GM18505 (cell line): ENCODE measurements at regions not wholly inside any gene's neighbourhood (a gene's known extent, or its start where the extent isn't known, plus 50 kb on each side); places are given as distances from the start of the nearest gene placed in this dataset.

ENCODE experiments used
- ATAC-seq: cut with Tn5 transposase; IDR thresholded peaks from one replicate; pipeline ENCODE4 v1.9.1; 2021; ENCODE audit not compliant: unreplicated experiment
- POLR2A ChIP-seq: IDR thresholded peaks from 4 replicates; pipeline ENCODE4 v1.6.1; 2011; ENCODE audit warnings: borderline replicate concordance; ENCODE audit not compliant: insufficient read depth, insufficient read length; ENCODE audit errors: extremely low read depth

DNA sequence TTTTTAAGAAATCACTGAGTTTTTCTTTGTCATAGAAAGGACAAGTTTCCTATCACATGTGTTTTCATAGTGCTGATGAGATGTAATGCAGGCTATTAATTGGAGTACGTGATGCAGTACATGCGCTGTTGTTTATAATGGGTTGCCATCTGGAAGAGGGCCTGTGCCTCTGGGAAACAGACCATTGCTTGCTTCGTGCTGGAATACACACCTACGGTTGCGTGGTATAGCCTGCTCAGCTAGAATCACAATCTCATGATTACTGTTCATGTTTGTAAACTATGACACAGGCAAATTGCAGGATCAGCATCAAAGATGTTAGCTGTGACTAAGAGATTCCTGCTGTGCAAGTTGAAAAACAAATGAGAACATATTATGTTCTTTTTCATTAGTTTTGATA, 107.2 kb upstream of the STEAP1B start:
- no peak for TF ChIP-seq POLR2A
- ATAC-seq = no peak

DNA sequence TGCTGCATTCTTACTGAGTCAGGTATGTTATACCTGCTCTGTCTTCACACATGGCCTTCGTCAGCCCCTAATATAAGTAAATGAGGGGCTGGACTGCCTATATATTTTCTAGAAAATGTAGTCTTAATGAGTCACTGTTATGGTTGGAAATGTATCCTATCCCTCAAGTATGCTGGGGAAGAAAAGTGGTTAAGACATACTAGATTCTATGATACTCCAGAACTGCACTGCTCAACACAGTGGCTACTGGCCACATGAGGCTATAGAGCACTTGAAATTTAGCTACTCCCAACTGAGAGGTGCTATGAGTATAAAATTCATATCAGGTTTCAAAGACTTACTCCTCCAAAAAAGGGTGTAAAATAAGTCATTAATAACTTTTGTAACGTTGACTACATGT, 104.3 kb upstream of the STEAP1B start:
- TF ChIP-seq POLR2A = no peak
- ATAC-seq = no peak

GRCh38 chr7:22601812-22602565, 102.0 kb upstream of the STEAP1B start:
- no peak for TF ChIP-seq POLR2A
- ATAC-seq = no peak

GRCh38 chr7:22601408-22601807, 101.4 kb upstream of the STEAP1B start:
- no peak for ATAC-seq
- no peak for TF ChIP-seq POLR2A

- no peak for ATAC-seq
- TF ChIP-seq POLR2A = no peak
Measured at GRCh38 chr7:22601003-22601402, 101.0 kb upstream of the STEAP1B start.

DNA sequence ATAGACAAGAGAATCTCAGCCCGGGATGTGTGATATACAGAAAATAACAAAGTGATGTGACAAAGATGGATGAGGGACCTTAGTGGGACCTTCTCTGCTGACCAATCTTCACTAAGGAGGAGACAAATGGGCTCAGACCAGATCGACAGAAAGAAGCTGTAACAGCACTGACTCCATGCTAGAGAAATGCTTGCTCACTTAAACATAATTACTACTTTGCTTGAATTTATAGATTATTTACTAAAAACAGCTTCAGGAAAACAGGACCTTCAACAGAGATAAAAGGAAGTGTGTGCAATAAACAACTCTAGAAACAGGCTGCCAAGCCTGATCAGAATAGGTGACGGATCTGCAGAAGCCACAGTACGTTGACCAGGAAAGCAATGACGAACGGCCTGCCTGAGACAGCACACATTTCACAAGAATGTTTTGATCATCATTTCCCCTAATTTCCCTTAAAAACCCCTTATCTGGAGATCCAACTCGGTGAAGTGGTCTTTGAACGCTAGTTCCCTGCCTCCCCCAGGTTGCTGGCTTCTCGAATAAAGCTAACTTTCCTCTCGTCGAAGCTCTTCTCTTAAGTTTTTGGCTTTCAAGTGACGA, 98.4 kb upstream of the STEAP1B start:
- TF ChIP-seq POLR2A = no peak
- no peak for ATAC-seq

DNA sequence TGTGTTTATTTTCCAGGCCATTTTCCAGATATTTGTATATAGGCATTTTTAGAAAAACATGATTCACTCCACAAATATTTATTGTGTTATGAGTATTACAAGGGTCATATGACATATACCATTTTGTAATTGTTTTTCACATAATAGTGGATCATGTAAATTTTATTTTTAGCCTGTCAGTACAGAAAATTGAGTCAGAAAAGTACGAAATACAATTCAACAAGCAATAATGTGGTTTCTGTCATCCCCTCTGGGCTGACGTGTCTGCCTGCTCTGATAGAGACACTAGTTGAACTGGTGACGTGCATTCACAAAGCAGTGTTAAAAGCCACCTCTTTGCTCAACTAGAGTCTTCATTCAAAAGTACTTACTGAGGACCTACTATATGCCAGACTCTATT, 97.9 kb upstream of the STEAP1B start:
- no peak for TF ChIP-seq POLR2A
- no peak for ATAC-seq

GRCh38 chr7:22596763-22597400, 96.9 kb upstream of the STEAP1B start:
- ATAC-seq = no peak
- no peak for TF ChIP-seq POLR2A

DNA sequence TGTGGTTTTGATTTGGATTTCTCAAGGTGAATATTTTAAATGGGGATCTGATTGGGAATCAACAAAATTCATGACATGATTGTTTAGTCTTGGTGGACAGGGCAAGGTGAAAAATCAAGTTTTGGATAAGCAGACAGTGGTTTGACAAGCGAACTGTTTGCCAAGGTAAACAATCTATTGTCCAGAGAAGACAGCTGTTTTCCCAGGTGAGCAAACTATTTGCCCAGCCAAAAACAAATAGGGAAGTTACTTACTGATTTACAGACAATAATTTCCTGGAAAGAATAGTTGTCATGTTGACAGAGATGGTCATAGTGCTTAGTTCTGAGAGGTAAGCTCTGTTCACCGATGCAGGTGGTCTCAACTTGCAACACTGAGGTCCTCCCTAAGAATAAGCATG, 94.0 kb upstream of the STEAP1B start:
- TF ChIP-seq POLR2A = no peak
- ATAC-seq = no peak

- ATAC-seq = no peak
- no peak for TF ChIP-seq POLR2A
Measured at GRCh38 chr7:22591271-22591670, 91.3 kb upstream of the STEAP1B start.

DNA sequence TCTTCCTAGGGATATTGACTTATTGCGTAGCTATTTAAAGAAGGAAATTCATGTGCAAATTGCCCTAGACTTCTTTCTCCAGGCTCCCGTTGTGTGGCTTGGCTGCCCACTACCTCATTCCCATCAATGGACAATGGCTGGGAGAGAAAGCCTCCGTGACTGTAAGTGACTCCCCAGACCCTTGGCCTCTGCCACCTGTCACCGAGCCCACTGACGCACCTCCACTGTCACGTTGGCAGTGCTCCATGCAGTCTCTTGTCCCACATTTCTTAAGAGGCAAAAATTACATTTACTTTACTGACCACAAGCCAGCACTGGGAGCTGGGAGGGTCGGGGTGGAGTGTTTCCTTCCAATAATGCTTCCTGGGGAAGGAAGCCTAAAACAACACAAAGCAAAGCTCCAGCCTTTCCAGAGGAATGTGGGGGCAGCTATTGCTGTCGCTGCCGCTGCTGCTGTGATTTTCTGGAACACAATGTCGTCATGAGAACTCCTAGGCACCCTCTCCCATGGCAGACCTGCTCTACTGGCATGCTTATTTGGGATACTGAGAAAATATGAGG, 89.7 kb upstream of the STEAP1B start:
- no peak for TF ChIP-seq POLR2A

GRCh38 chr7:22588351-22588750, 88.4 kb upstream of the STEAP1B start:
- TF ChIP-seq POLR2A = no peak
- ATAC-seq = no peak

More for the DNA sequence above, 89.7 kb upstream of the STEAP1B start:
- no peak for ATAC-seq

GRCh38 chr7:22587322-22587721, 87.3 kb upstream of the STEAP1B start:
- TF ChIP-seq POLR2A = no peak
- ATAC-seq = no peak

DNA sequence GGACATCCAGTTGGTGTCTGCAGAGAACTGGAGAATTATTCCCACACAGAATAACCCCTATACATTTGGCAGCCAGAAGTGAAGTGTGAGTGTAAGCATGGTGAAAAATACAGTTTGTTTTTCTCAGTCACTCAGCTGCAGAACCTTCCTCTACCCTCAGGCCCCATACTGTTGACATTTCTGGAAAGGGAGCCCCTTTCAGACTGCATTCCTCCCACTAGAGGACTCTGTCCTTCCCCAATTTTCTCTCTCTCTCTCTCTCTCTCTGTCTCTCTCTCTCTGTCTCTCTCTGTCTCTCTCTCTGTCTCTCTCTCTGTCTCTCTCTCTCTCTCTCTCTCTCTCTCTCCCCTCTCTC, 86.8 kb upstream of the STEAP1B start:
- ATAC-seq = no peak
- no peak for TF ChIP-seq POLR2A
